ENCODE measurements at regions not wholly inside any gene's neighbourhood (a gene's known extent, or its start where the extent isn't known, plus 50 kb on each side); places are given as distances from the start of the nearest gene placed in this dataset.
"Not testable (repeated sequence)": the region's sequence is repeated elsewhere in the genome, so short reads cannot be mapped to it uniquely, and the experiment has no call there.

DNA sequence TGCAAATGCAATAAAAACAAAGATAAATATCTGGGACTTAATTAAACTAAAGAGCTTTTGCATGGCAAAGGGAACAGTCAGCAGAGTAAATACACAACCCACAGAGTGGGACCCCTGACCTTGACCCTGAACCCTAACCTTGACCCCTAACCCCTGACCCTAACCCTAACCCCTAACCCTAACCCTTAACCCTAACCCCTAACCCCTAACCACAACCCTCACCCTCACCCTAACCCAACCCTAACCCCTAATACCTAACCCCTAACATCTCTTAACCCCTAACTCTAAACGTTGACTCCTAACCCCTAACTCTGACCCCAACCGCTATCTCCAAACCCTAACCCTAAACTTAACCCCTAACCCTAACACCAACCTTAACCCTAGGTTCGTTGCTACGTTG lies 64.9 kb upstream of the GPR39 start:
- TF ChIP-seq, protein P1, sequence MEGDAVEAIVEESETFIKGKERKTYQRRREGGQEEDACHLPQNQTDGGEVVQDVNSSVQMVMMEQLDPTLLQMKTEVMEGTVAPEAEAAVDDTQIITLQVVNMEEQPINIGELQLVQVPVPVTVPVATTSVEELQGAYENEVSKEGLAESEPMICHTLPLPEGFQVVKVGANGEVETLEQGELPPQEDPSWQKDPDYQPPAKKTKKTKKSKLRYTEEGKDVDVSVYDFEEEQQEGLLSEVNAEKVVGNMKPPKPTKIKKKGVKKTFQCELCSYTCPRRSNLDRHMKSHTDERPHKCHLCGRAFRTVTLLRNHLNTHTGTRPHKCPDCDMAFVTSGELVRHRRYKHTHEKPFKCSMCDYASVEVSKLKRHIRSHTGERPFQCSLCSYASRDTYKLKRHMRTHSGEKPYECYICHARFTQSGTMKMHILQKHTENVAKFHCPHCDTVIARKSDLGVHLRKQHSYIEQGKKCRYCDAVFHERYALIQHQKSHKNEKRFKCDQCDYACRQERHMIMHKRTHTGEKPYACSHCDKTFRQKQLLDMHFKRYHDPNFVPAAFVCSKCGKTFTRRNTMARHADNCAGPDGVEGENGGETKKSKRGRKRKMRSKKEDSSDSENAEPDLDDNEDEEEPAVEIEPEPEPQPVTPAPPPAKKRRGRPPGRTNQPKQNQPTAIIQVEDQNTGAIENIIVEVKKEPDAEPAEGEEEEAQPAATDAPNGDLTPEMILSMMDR (optimal IDR thresholded peaks at IDR 0.05 in 1 of 3, IDR thresholded peaks at IDR 0.05 in 1 of 3, conservative IDR thresholded peaks at IDR 0.05 in 1 of 3; ENCODE audit: extremely low read depth in 1 of 3, insufficient read depth in 2 of 3, low read length in 3 of 3) = not testable (repeated sequence)
- TF ChIP-seq EZH2 (IDR thresholded peaks at IDR 0.05; ENCODE audit: low read length) = not testable (repeated sequence)

Measured in keratinocyte (primary cell).